CD4-positive, alpha-beta T cell (primary cell): ENCODE measurements at regions not wholly inside any gene's neighbourhood (a gene's known extent, or its start where the extent isn't known, plus 50 kb on each side); places are given as distances from the start of the nearest gene placed in this dataset.

Experiments
- ATAC-seq: fragments of 200-7000 bp; cut with Tn5 transposase; one replicate; pipeline ENCODE4 v1.10.0; 2022; ENCODE audit warnings: mild to moderate bottlenecking; ENCODE audit not compliant: poor library complexity
- CTCF ChIA-PET: fragments of 350-600 bp; sonication (Branson Sonifier 250); formaldehyde crosslinking; loops from one replicate; lab custom pipeline; 2021; ENCODE audit warnings: antibody characterized with exemption, inconsistent platforms; lab: Charles Lee
- POLR2A ChIA-PET: fragments of 350-600 bp; sonication (Branson Sonifier 250); formaldehyde crosslinking; loops from one replicate; lab custom pipeline; 2021; ENCODE audit warnings: antibody characterized with exemption, inconsistent platforms; lab: Charles Lee
- DNase-seq, 14 experiments: peaks; one replicate each; pipeline ENCODE4 v3.0.0-alpha.2; 2013 to 2020; ENCODE audit warnings: mixed read lengths in 2 of 14
- H3K27ac ChIP-seq, 2 donors: one replicate each; pipeline versions ENCODE4 v1.5.1 to v1.7.0; 2013; ENCODE audit warnings: low read length in 2 of 2, low read depth in 1 of 2, mild to moderate bottlenecking in 1 of 2
- H3K27me3 ChIP-seq, 2 experiments: 1 replicate in 1 of 2; 2 replicates in 1 of 2; pipeline versions ENCODE4 v1.6.1 to v1.7.0; 2013; ENCODE audit warnings: low read length in 2 of 2, control low read depth in 1 of 2, mild to moderate bottlenecking in 1 of 2, moderate library complexity in 1 of 2; ENCODE audit not compliant: insufficient read depth in 2 of 2, control insufficient read depth in 1 of 2
- H3K36me3 ChIP-seq: one replicate; pipeline ENCODE4 v1.6.1; 2013; ENCODE audit warnings: low read length, control low read depth; ENCODE audit not compliant: insufficient read depth
- H3K4me1 ChIP-seq: one replicate; pipeline ENCODE4 v1.6.1; 2013; ENCODE audit warnings: low read length, control low read depth; ENCODE audit not compliant: insufficient read depth
- H3K4me3 ChIP-seq: one replicate; pipeline ENCODE4 v1.5.1; 2013; ENCODE audit warnings: mild to moderate bottlenecking, low read length, moderate library complexity
- H3K9me3 ChIP-seq, 2 experiments: 1 replicate in 1 of 2; 2 replicates in 1 of 2; pipeline versions ENCODE4 v1.6.1 to v1.7.0; 2013; ENCODE audit warnings: low read length in 2 of 2, mild to moderate bottlenecking in 2 of 2, control low read depth in 1 of 2, moderate library complexity in 1 of 2; ENCODE audit not compliant: control insufficient read depth in 1 of 2, insufficient read depth in 1 of 2
- H3K27ac Mint-ChIP-seq: one replicate; pipeline ENCODE4 v1.8.0; 2020; ENCODE audit warnings: mixed read lengths
- H3K27me3 Mint-ChIP-seq: one replicate; pipeline ENCODE4 v1.8.0; 2021; ENCODE audit warnings: mixed read lengths
- H3K36me3 Mint-ChIP-seq: one replicate; pipeline ENCODE4 v1.8.0; 2021; ENCODE audit warnings: low read depth, mixed read lengths
- H3K4me1 Mint-ChIP-seq: one replicate; pipeline ENCODE4 v1.8.0; 2021; ENCODE audit warnings: low read depth, mixed read lengths
- H3K4me3 Mint-ChIP-seq: one replicate; pipeline ENCODE4 v1.8.0; 2020; ENCODE audit warnings: mild to moderate bottlenecking, mixed read lengths
- H3K9me3 Mint-ChIP-seq: one replicate; pipeline ENCODE4 v1.8.0; 2020; ENCODE audit warnings: mixed read lengths
- CTCF ChIP-seq: fragments of 200-600 bp; IDR thresholded peaks from one replicate; pipeline ENCODE4 v1.8.0; 2022; ENCODE audit warnings: antibody characterized with exemption, mild to moderate bottlenecking
- intact Hi-C, 2 experiments: fragments of 100-400 bp; cut with DNase I in 1 of 2; cut with micrococcal nuclease in 1 of 2; formaldehyde crosslinking; loops; one replicate each; pipeline versions ENCODE4 v1.15.1 to v1.9.0; 2023 to 2025; cut with DNase I, micrococcal nuclease

DNA sequence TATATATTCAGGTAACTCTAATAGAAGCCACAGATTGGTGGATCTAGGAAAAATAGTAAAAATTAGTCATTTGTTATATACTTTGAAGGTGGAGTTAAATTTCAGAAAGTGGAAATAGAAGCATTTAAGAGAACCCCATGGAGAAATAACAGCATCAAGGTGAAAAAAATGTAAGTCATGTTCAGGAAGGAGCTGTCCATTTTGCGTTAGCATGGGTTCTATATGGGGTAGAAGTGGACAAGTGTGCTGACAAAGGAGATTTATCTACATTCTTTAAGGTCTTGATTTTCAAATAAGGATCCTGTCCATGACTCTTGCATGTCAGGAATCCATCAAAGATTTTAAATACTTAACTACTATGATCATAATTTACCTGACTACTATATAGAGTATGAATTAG lies 50.2 kb upstream of the ROBO1 start:
- peaks cover 10 to 12% of the 10 kb centered on the region in 2 experiments for H3K9me3 ChIP-seq
- H3K4me1 Mint-ChIP-seq, result no peaks in the 10 kb centered on the region
- H3K27ac ChIP-seq, result no peak overlapping the region
- no peak overlapping the region for H3K27ac Mint-ChIP-seq
- H3K4me1 ChIP-seq, result no peaks in the 10 kb centered on the region
- H3K27me3 Mint-ChIP-seq, result no peaks in the 10 kb centered on the region
- H3K4me3 Mint-ChIP-seq, result no peak overlapping the region
- intact Hi-C loops, result no loop called here
- no peaks in the 10 kb centered on the region for H3K36me3 ChIP-seq
- CTCF ChIA-PET, result no interaction called here
- no peak for TF ChIP-seq CTCF
- no peak overlapping the region for H3K4me3 ChIP-seq
- H3K36me3 Mint-ChIP-seq, result no peaks in the 10 kb centered on the region
- ATAC-seq (no peak), DNase-seq (no peak)
- H3K9me3 Mint-ChIP-seq, result peaks cover 24% of the 10 kb centered on the region
- POLR2A ChIA-PET, result no interaction called here
- H3K27me3 ChIP-seq, result no peaks in the 10 kb centered on the region
